Jurkat, Clone E6-1 (cell line): ENCODE measurements at regions not wholly inside any gene's neighbourhood (a gene's known extent, or its start where the extent isn't known, plus 50 kb on each side); places are given as distances from the start of the nearest gene placed in this dataset.

ENCODE experiments used
- DNase-seq: peaks from one replicate; pipeline ENCODE4 v3.0.0-alpha.2; 2011; ENCODE audit warnings: low read depth, low spot score
- H3K4me3 ChIP-seq: 2 replicates; pipeline ENCODE4 v1.5.1; 2011; ENCODE audit warnings: mild to moderate bottlenecking, low read length, control low read depth, moderate library complexity

DNA sequence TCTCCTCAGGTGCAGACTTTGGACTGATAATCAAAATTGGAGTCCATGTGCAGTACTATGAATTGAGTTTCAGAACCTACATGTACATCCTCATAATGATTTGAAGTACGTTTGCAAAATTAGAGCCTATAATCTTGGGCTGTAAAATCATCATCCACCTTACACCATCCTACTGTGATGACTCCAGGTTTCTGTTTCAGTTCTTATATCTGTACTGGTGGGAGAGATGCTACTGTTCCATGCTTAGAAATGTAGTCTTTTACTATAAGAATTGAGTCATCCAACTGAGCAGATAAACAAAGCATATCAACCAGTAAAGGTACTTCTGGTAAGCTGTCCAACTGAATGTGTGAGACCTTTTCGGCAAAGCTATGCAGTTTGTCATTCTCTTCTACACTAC lies 586.3 kb upstream of the FAM174A start:
- no peak overlapping the region for H3K4me3 ChIP-seq
- DNase-seq: no peak

DNA sequence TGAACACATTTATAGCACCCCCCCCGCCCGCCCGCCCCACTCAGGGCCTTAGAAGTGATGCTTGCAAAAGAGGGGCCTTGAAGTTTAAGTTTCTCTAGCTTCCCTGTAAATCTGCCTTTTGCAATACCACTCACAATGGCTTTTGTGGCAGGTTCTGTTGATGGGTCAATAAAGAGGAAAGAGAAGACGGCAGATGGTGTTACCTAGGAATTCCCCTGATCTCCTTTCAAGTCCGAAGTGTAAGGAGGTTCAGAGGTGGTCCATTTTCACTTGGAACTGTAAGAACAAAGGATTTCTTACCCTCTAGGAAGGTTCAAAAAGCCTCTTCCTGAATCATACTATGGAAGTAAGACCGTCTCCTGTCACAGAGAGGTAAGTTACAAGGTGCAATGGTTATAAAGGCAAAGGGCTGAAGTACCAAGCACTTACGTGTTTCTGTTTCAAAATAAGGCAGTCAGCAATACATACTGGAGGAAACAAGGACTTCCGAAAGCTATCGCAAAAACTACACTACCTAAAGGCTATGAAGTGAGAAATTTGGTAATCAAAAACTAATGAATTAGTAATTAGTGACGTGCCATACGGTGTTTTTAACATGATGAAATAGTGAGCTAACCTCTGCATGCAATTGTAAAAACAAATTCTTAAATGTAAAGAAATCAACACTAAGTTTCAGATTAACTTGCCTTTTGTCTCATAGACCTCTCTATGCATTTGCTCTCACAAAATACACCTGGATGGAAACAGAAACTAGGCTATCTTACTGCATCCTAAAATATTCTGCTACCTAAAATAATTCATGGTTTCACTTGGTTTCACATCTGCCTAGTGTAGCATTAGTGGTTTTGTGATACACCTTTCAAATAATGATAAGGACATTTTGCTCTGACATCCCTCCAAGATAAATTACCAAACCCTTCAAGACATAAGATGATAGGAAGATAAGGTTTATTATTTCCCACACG lies 589.4 kb upstream of the FAM174A start:
- no peak for DNase-seq
- no peak overlapping the region for H3K4me3 ChIP-seq

DNA sequence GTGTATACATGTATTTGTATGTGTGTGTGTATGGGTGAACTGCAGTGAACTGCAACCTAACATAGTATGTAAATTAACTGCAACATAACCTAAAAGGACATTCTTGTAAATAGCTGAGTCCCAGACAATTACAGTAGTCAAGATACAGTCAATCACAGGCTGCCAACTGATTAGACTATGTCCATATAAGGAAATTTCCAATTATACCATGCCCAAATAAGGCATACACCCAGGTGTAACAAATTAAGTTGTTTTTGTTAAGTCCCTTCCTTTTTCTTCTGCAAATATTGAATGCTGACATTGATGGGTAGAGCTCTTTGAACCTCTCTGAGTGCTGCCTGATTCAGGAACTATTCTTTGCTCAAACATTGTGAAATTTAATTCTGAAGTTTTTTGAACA lies 594.6 kb upstream of the FAM174A start:
- no peak overlapping the region for H3K4me3 ChIP-seq
- no peak for DNase-seq

DNA sequence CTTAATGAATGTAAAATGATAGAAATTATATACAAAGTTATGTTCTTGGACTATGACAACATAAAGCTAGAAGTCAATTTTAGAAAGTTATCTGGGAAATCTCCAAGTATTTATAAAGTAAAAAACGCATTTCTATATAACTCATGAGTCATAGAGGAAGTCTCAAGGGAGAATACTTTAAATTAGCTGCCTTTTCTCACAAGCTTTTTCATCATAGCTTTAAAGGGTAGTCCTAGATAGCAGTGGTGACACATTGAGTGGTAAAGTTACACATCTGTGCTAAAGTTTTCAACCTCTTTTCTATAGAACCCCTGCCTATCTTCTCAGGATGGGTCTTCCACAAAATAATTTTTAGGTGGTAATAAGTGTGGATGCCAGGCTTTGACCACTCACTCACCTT lies 598.3 kb upstream of the FAM174A start:
- H3K4me3 ChIP-seq: no peak overlapping the region
- no peak for DNase-seq

DNA sequence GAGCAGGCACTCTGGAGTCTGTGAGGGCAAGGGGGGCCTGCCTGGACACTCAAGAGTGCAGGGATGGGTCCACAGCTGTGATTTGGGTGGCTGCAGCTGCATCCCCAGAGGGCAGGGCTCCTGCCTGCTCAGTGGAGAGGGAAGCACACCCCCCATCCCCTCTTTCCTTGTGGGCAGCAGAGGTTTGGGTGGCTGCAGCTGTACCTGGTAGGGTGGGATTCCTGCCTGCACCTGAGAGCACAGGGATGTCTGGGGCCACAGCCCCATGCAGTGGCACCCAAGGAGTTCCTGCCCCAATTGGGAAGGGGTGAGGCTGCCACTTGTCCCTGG lies 605.4 kb upstream of the FAM174A start:
- no peak overlapping the region for H3K4me3 ChIP-seq
- DNase-seq: no peak

DNA sequence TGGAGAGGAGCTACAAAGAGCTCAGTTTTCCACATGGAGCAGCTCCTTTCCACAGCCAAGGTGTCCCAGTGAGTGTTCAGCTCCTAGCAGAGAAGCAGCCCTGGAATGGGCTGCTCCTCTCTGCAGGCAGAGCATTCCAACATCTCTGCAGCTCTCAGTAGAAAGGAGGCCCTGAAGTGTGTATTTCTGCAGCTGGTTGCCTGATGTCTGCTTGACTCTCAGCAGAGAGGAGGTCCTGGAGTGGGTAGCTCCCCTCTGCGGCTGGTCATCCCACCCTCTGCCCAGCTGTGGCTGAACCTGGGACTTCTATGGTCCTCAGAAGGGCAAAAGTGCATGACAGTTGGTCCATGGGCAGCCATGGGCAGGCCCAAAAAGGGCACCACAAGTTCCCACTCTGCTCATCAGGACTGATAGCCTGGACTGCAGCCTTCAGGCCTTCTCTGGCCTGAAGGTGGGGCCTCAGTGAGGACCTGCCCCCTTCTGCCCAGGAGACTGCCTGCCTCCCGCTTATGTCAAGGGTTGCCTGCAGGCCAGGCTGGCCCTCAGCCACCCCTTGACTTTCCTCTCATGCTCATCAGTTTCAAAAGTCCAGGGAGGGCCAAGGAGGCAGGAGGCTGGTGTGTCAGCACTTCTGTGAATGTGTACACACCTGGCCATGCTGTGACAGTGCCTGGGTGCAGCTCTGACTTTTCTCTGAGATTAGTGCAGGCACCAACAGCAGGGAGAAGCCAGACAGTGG lies 605.9 kb upstream of the FAM174A start:
- no peak for DNase-seq
- H3K4me3 ChIP-seq: no peak overlapping the region

- DNase-seq: peak; percentile 32
- H3K4me3 ChIP-seq: no peak overlapping the region
Observed at GRCh38 chr5:99928490-99928889, 606.7 kb upstream of the FAM174A start.

GRCh38 chr5:99926463-99926862 lies 608.7 kb upstream of the FAM174A start:
- no peak overlapping the region for H3K4me3 ChIP-seq

GRCh38 chr5:99922386-99922785 lies 612.8 kb upstream of the FAM174A start:
- H3K4me3 ChIP-seq: no peak overlapping the region
- DNase-seq: no peak

More at GRCh38 chr5:99926463-99926862, 608.7 kb upstream of the FAM174A start:
- no peak for DNase-seq

- H3K4me3 ChIP-seq: no peak overlapping the region
- peak; percentile 1 for DNase-seq
Observed at GRCh38 chr5:99911971-99912370, 623.2 kb upstream of the FAM174A start.

DNA sequence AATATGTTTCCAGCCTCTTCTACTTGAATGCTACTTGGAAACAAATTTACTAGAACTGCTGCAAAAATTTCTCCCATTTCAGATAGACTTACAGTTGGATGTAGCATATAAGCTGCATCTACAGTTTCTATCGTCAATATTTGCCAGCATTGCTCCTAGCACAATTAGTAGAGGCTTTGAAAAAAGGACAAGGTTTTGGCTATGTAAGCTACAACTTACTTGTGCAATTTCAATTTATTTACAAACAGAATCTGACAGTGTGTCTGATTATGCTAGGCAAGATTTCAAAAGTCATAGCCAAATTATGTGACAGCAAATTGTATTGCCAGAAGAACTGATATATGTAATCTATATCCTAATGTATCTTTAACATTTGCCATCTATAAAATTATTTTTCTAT lies 628.4 kb upstream of the FAM174A start:
- H3K4me3 ChIP-seq: no peak overlapping the region
- no peak for DNase-seq

DNA sequence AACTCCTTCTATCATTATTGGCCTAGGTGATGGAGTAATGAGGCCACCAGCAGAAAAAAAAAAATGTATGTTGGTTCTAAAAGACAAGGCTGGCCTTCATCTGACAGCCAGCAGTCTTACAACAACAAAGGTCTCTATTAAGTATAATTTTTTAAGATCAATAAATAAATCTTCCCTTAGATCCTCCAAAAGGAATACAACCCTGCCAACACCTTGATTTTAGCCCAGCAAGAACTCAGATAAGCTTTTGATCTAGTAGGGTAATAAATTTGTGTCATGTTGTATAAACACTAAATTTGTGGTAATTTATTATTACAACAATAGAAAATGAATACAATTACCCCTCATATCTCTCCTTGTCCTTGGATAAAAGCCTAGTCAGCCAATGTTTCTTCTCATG lies 633.2 kb upstream of the FAM174A start:
- no peak overlapping the region for H3K4me3 ChIP-seq
- DNase-seq: no peak

GRCh38 chr5:99900302-99900852 lies 634.8 kb upstream of the FAM174A start:
- H3K4me3 ChIP-seq: no peak overlapping the region
- DNase-seq: no peak

- DNase-seq: no peak
- H3K4me3 ChIP-seq: no peak overlapping the region
Observed at GRCh38 chr5:99879791-99880511, 655.2 kb upstream of the FAM174A start.

DNA sequence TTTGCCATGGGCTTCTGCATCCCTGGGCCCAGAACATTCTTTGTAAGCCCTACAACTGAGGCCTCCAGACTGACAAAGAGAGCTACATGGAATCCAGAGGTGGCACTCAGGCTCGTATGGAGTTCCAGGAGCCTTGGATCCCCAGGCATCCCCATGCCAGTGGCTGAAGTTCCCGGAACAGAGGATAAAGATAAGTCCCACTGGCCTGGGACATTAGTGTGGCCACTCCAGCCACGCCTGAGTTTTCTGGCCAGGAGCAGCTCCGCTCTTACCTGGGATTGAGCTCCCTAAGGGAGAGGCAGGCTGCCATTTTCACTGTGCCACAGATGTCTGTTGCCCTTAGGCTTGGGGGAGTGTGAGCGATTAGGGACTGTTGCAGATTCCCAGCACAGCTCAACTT lies 656.3 kb upstream of the FAM174A start:
- no peak for DNase-seq
- no peak overlapping the region for H3K4me3 ChIP-seq

DNA sequence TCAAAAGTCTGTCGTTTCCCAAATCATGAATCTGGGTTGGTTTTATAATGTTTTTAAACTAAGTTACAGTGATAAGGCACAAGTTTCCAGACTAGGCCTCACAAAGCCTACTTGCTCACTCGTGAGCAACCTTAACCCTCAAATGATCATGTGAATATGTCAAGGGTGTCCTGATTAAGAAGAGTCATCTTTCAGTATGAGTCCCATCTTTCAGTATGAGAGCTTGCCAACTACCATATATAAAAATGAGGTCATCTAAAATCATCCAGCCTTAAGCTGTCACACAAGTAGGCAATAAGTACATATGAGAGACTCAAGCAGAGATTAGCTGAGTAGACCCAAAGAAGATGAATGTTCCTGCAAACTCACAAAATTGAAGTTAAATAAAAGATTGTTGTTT lies 668.4 kb upstream of the FAM174A start:
- DNase-seq: no peak
- no peak overlapping the region for H3K4me3 ChIP-seq

- no peak for DNase-seq
Observed at GRCh38 chr5:99865159-99865558, 670.0 kb upstream of the FAM174A start.

GRCh38 chr5:99835791-99836190 lies 699.4 kb upstream of the FAM174A start:
- no peak for DNase-seq
- no peak overlapping the region for H3K4me3 ChIP-seq

More at GRCh38 chr5:99865159-99865558, 670.0 kb upstream of the FAM174A start:
- no peak overlapping the region for H3K4me3 ChIP-seq

- no peak overlapping the region for H3K4me3 ChIP-seq
- no peak for DNase-seq
Observed at GRCh38 chr5:99827136-99827535, 708.0 kb upstream of the FAM174A start.

- no peak for DNase-seq
- H3K4me3 ChIP-seq: no peak overlapping the region
Observed at GRCh38 chr5:99817796-99818195, 717.4 kb upstream of the FAM174A start.
